GM21723 (cell line): ENCODE measurements at regions not wholly inside any gene's neighbourhood (a gene's known extent, or its start where the extent isn't known, plus 50 kb on each side); places are given as distances from the start of the nearest gene placed in this dataset.

ENCODE experiments used
- ATAC-seq: cut with Tn5 transposase; IDR thresholded peaks from one replicate; pipeline ENCODE4 v1.9.1; 2021; ENCODE audit warnings: mild to moderate bottlenecking, moderate library complexity; ENCODE audit not compliant: unreplicated experiment

DNA sequence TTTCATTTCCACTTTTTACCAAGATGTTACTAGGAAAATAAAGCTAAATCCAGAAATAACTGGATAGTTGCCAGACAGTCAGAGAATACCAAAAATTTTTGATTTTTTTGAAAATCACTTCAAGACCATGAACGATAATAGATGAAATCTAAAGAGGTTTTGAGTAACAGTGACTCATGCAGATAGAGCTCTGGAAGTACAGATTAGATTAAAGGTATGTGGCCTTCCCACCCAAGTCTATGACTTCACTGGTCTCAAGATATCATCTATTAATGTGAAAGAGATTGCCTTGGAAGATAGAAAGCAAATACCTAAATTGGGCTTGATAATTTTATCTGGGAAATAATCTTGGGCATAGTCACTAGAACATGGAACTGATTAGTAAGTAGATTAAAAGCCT, 415.9 kb downstream of the METTL15 start:
- no peak for ATAC-seq

DNA sequence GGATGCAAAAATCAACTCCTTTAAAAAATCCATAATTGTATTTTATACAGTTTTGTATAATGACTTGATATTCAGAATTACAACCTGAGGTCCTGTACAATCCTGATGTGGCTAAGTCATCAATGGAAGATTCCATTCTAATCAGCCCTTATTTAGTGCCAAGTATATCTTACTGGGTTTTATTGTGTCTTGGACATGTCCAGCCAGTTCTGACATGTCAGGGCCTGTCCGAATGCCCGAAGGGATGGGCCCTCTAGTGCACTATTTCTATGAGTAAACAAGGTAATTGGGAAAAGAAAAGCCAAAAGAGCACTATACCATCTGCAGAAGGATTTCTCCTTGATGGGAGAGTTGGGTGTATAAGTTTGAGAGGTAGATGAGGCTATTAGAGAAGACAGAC, 412.9 kb downstream of the METTL15 start:
- no peak for ATAC-seq

DNA sequence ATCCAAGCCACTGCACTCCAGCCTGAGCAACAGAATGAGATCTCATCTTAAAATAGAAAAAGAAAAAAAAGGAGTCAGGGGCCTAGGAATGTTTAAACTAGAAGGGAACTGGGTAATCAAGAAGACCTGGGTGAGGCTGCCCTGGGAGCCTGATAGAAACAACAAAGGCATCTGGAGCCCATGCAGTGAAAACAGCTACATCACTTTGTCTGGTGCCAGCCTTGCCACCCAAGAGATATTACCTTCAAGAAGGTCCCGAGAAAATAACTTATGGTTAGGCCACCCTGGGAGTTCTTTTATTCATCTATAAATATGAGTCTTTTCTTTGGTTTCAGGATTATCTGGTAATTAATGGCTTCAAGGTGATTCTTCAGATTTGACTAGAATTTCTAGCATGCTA, 412.1 kb downstream of the METTL15 start:
- ATAC-seq = no peak

DNA sequence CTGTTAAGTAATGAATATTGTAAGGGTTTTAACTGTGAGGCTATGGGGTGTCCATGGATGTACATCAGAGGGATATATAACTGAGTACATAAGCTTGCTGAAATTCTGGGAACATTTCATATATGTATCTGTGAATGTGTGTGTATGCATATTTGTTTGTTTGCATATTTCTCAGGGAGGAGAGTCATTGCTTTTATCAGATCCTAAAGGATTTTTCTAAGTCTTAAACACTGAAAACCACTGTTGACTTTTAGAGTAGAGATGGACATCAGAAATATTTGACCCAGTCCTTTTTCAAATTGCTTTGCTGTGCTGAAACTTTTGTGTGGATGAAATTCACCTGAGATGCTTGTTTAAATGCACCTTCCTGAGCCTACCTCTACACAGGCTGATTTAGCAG, 410.6 kb downstream of the METTL15 start:
- no peak for ATAC-seq

DNA sequence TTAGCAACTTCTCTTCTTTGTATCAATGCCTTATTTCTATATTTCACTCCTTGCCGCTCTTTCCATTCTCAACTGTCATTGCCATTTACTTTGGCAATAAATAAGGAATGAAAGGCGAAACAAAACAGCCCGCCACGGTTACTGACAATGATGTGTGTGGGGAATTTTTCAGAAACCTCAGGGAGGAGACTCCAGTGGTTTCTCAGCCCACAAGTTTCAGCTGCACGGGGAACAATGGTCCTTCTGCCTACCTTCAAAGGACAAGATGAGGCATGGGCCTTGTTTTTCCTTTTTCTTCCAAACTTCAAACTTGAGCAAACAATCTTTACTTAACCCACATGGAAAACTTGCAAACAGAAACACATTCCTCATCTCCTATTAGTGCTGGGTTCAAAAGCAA, 409.4 kb downstream of the METTL15 start:
- ATAC-seq = no peak

DNA sequence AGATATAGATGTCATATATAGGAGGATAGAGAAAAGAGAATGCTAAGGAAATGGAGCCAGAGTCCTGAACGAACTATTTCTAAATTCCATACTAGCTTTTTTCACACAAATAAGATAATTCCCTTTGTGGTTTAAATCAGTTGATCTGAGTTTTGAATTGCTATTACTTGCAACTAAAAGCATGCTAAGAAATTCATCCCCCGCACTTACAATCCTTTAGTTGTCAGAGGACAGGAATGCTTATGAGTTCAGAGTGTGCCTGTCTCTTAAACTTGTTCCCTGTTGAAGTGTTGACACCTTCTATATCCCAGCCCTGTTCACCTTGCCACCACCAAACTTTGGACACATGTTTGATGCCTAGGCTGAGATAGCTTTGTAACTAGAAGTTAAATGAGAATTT, 406.2 kb downstream of the METTL15 start:
- ATAC-seq = no peak

DNA sequence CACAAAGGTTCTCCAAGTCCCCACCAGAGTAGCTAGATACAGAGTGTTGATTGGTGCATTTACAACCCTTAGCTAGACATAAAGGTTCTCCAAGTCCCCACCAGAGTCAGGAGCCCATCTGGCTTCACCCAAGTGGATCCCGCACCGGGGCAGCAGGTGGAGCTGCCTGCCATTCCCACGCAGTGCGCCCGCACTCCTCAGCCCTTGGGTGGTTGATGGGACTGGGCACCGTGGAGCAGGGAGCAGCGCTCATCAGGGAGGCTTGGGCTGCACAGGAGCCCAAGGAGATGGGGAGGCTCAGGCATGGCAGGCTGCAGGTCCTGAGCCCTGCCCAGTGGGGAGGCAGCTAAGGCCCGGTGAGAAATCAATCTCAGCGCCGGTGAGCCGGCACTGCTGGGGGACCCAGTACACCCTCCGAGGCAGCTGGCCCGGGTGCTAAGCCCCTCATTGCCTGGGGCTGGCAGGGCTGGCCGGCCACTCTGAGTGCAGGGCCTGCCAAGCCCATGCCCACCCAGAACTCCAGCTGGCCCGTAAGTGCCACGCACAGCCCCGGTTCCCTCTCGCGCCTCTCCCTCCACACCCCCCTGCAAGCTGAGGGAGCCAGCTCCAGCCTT, 404.1 kb downstream of the METTL15 start:
- ATAC-seq = no peak

DNA sequence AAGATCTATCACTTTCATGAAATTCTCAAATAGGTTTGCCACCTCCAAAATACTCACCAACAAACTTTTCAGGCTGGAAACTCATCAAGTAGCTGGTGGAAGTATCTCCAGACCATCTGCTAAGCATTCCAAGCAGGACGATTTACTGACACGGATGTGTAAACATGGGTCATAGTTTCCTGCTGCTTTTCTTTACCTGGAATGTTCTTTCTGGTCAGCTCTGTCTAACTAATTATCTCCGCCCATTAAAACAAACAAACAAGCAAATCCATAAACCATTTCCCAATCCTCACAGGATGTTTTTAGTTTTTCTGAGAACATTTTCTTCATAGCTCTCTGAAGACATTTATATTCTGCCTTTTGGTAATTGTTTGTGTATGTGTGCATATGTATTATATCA, 397.0 kb downstream of the METTL15 start:
- ATAC-seq = no peak

DNA sequence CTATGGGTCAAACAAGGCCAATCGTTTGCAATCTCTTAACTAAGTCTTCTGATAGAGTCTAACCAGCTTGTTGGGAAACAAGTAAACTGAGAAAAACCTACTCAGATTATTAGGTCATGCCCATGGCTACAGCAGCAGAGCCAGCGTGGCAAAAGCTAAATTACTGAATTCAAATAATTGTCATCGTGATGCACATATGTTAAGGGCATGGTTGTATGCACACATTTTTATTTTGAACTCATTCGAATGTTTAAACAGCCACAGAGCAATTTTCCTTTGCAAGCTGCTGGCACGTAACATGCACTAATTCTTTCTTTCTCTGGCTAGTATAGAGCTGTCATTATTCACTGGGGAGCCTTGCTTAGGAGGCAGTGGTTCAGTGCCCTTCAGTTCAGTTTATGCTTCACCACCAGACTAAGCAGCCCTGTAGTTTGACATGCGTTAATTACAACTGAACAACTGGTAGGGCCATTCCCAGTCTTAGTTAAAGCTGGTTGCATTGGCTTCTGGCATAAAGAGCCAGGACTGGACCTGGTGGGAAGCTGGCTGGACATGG, 396.4 kb downstream of the METTL15 start:
- ATAC-seq = no peak

DNA sequence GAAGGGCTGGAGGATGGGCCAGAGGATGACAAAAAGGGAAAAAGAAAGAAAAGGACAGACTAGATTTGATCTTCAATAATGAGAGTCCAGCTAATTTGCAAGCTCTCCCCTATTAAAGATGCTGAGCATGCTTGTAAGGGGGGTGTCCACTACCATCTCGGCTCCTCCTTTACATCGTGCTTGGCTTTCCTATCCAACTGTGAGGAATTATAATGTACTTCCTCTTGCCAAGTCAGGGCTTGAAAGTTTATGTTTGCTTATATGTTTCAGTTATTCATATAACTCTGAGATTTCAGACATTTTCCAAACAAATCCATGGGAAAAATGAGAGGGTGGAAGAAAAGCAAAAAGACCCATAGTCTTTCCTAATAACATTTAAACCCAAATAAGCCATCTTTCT, 387.1 kb downstream of the METTL15 start:
- no peak for ATAC-seq

DNA sequence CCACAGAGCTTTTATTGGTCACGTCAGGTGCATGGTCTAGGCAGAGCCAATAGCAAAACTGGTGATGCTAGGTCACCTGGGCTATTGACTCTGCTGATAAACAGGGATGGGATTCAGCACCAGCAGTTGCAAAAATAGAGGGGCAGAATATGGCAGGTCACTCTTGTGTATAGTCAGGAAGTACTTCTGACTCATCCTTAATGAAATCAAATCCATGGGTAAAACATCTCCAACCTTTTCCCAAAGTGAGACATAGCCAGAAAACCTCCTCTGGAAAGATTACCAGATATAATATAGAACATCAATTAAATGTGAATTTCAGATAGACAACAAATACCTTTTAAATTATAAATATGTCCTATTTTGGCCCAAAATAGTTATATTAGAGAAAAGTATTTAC, 383.2 kb downstream of the METTL15 start:
- ATAC-seq = no peak

DNA sequence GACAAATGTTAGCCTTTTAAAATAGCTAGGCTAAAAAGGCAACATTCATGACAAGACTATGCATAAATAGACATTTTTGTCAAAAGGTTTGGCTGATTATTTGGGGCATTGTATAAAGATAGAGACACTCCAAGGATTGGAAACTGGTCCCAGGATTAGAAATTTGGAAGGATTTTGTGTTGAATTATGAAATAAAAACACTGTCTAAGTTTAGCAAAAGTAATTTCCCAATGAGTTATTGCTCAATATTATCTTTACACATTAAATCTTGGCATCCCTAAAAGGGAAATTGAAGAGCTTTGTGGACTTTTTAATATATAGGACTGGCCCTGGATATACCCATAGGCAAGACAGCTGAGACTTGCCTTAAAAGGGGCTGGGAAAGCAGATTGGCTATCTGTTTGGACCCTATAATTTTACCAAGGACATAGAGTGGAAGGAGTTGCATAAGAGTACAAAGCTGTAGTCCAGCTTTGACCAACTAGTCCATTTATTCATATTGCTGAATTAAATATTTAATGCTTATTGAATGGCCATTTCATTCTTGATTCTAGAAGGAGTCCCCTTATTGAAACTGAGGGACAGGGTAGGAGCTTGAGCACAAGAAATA, 382.7 kb downstream of the METTL15 start:
- no peak for ATAC-seq

DNA sequence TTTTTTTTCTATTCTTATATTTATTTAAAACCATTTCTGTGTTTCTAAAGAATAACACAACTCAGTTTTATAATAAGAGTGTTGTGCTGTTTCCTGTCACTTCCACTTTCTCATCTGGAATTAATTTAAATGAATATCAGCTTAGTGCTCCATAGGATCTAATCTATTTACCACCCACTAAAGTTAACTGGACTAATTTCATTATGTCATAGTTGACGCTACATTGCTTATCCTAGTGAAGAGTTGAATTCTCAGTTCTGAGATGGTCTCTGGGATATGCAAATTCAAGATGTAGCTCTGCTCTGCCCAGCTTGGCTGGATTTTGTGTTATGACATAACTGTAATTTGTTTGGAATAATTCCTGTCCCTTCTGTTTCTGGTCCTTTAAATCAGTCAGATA, 380.1 kb downstream of the METTL15 start:
- ATAC-seq = no peak

DNA sequence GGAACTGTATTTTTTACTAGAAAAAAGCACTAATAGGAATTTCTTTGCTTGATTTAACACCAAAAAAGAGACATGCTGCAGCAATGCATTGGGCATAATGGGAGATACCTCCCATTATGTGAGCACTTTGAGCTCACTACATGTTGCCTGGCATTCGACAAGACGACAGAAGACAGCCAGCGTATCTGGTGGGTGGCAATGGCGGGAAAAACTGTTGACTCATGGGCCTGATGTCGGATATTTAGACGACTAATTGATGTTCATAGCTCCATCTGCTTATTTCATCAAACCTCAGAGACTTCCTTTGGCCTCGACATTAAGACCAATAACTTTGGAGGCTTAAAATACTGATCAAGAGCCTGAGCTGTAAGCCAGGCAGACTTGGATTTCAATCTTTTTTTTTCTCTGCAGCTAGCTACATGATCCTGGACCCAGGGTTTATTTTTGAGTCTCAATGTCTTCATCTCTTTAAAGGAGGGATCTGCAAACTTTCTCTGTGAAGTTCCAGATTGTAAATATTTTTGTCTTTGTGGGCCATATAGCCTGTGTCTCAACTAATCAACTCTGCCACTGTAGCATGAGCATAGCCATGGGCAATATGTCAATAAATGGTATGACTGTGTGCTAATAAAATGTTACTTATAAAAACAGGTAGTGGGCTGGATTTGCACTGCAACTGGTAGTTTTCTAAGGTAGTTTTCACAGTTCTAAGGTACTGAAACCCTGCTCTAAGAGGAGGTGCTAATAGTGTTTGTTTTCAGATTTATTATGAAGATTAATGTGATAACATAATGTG, 375.1 kb downstream of the METTL15 start:
- no peak for ATAC-seq

DNA sequence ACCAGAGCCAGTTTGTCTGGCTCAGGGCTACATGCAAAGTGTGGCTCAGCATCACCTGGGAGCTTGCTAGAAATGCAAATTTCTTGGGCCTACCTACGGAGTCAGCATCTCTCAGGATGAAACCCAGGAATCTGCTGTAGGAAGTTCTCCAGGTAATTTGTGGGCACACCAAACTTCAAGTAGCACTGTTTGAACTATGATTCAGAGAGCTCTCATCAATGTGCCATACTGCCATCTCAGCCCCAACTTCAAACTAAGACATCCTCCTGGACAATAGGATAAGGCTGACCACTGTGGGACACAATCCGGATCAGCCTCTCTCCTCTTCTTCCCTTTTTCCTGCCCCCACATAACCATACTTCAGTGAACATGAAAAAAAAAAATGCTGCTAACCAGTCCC, 374.5 kb downstream of the METTL15 start:
- ATAC-seq = no peak

DNA sequence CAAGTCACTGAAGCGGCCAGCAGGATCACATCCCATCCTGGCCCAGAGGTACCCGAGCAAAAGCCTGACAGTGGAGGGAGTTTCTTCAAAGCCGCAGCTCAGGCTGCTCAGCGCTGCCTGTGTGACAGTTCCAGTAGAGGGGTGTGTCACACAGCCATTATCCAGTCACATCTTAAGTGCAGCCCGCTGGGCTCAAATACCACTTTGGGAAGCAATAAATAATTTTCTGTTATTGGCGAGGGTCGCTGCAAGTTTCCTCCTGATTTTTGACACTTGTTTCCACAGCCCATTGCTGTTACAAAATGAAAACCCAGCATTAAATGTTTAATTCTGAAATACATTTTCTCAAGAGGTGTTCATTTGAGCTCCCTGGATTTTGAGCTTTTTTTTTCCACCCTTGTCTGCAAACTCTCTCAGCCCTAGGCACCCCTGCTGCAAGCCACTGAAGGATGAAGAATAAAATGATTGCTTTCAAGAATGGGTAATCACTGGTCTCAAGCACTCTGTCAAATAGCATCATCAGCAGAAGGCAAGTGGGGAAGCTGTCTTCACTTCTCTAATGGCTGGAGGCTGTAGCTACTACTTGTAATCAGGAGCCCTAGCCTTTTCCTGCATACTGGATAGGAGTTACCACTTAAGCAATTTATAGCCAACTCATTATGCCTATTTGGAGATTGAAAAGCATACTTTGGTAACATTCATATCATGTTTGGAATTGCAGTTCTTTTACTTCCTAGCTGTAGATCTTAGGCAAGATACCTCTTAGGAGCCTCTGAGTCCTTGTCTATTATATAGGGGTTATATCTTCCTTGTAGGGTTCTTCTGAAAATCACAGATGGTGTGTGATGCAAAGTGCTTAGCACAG, 373.7 kb downstream of the METTL15 start:
- ATAC-seq = no peak

DNA sequence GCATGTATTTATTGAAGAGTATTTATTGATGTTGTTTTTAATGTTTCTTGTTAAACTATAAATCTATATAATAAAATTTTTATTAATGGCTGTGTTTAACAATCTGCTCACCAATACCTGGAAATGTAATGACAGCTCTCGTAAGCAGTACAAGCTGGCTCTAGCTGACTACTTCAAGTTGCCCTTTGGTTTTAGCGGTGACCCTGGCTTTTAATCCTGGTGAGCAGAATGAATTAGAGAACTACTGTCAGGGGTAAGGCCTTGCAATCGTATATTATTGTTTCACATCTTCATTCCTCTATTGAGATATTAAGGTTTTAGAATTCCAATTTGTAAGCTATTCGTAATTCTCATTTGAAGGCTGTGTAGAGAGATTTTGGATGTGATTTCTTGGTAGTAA, 372.2 kb downstream of the METTL15 start:
- no peak for ATAC-seq

DNA sequence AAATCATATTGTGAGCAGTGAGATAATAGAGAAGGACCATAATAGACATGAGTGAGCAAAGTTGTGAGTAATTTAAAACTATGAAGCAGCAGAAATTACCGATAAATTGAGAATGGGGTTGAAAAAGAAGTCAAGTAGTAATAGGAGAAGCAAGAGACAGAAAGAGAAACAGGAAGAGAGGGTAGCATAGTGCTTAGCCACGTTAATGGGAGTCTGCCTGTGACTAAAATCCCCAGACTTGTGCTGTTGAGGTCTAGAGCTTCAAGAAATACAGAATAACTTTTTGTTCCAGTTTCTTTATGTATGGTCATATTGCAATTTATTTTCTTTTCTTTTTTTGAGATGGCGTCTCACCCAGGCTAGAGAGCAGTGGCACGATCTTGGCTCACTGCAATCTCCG, 368.7 kb downstream of the METTL15 start:
- peak; percentile 60 for ATAC-seq

DNA sequence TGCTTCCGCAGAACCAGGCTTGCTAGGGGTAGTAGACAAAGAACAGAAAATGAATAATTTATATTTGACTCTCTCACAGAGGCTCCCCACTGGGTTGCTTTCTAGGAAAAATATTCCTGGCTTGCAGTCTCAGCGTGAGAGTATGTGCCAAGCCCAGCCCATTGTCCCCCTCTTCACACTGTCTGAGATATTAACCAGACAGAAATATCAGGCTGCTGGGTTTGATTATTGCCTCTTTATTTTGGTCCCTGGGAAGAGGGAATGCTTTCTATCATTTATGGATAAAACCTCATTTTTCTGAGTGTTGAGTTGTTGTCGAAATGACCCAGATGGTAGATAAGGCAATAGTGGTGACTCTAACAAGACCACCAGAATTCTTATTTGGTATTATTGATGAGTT, 367.9 kb downstream of the METTL15 start:
- no peak for ATAC-seq

DNA sequence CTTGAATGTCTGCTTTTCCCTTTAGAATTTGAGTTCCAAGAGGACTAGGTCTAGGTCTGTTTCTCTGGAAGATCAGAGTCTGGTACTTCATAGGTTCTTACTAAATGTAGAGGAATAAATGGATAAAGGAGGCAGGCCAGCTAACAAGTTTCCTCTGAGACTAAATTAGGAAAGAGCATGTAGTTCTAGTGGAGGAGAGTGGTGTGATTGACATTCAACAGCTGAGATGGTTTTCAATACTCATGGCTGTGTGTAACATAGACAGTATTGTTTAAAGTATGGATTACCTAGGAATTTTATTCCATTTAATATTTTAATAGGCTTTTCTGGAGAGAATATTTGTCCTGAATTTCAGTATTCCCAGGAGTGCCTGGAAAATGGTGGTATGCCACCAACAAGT, 364.7 kb downstream of the METTL15 start:
- no peak for ATAC-seq

DNA sequence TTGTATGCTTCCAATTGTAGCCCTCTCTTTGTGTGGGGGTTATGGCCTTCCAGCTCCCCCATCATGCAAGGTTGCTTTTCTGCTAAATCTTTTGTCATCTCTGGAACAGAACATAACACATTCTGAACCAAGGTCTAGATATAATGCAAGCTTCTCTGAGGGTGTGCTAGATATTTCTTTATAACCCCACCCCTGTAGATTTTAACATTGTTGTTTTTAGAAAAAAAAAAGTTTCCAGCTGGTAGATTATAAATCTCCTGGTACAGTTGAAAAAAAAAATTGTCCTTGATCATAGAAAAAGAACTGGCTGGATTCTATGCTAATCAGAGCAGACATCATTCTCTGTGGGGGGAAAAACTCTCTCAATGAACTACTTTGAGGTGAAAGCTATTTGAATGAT, 363.3 kb downstream of the METTL15 start:
- ATAC-seq = no peak
